ENCODE measurements at regions not wholly inside any gene's neighbourhood (a gene's known extent, or its start where the extent isn't known, plus 50 kb on each side); places are given as distances from the start of the nearest gene placed in this dataset.

DNA sequence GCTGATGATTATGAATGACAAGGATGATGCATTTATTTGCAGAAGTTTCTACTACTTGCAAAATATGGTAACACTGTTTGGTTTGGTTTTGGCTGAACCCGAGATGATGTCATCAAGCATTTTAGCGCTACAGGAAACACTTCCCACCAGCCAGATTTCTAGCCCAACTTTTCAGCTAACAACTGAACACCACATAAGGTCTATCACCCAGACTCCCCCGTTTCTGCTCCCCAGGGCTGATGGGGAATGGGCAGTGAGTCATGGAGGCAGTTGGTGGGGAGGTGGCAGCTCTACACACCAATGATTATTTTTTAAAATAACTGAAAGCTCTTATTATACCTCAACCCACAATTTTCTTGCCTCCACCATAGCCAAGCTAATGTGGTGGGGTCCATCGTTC, 302.9 kb downstream of the CEMIP2 start:
- TF ChIP-seq, protein P1, sequence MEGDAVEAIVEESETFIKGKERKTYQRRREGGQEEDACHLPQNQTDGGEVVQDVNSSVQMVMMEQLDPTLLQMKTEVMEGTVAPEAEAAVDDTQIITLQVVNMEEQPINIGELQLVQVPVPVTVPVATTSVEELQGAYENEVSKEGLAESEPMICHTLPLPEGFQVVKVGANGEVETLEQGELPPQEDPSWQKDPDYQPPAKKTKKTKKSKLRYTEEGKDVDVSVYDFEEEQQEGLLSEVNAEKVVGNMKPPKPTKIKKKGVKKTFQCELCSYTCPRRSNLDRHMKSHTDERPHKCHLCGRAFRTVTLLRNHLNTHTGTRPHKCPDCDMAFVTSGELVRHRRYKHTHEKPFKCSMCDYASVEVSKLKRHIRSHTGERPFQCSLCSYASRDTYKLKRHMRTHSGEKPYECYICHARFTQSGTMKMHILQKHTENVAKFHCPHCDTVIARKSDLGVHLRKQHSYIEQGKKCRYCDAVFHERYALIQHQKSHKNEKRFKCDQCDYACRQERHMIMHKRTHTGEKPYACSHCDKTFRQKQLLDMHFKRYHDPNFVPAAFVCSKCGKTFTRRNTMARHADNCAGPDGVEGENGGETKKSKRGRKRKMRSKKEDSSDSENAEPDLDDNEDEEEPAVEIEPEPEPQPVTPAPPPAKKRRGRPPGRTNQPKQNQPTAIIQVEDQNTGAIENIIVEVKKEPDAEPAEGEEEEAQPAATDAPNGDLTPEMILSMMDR (IDR thresholded peaks at IDR 0.05): no peak
- TF ChIP-seq POLR2A (IDR thresholded peaks at IDR 0.05): no peak
- TF ChIP-seq EP300 (IDR thresholded peaks at IDR 0.05): no peak

Measured in sigmoid colon (tissue), 4 donors.